ENCODE measurements at regions not wholly inside any gene's neighbourhood (a gene's known extent, or its start where the extent isn't known, plus 50 kb on each side); places are given as distances from the start of the nearest gene placed in this dataset.

DNA sequence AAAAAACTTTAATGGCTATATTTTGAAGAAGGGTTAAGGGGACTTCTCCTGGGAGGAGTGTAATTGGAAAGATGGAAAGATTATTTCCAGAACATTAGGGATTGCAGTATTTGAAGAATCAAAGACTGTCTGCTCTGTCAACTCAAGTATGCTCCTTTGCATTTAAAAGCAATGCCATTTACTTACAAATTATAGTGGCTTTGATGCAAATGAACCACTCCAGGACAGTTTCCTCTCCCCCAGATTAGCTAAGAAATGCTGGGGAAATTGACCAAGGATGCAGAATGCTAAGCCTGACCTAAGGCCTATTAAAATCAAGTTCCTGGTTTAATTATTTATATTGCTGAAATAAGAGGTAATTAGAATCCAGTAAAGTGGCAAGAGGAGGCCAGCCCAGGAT is 110.5 kb upstream of the CAMK1G start:
- peaks cover 5% of the 10 kb centered on the region for H3K4me1 ChIP-seq (ENCODE audit: control insufficient read depth, low read depth, low read length)
- no peak overlapping the region for H3K9ac ChIP-seq (ENCODE audit: low read length)
- H3K27ac ChIP-seq (ENCODE audit: low read length): no peak overlapping the region
- no peaks in the 10 kb centered on the region for H3K36me3 ChIP-seq (ENCODE audit: control insufficient read depth, low read depth, low read length)
- H3K4me3 ChIP-seq (ENCODE audit: low read length): no peak overlapping the region
- H3K27me3 ChIP-seq (ENCODE audit: control insufficient read depth, insufficient read depth, low read length): no peaks in the 10 kb centered on the region
- peaks cover 23% of the 10 kb centered on the region for H3K9me3 ChIP-seq (ENCODE audit: control insufficient read depth, low read depth, low read length)

DNA sequence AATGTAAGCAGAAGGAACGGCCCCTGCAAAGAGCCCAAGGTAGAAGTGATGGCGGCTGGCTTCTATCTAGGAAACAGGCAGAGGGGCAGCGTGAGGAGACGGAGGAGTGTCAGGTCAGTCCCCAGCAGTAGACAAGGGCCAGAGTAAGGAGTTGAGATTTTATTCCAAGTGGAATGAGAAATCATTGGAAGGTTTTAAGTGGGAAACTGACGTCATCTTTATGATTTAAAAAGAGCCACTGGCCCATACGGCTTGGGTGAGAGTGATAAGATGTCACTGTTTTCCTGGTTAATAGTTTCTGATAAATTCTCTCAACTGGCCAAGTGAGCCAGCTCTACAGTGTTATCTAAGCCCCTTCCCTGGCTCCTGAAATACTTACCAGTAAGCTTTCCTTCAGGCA is 103.2 kb upstream of the CAMK1G start:
- Histone ChIP-seq H3K27ac (ENCODE audit: low read length) (no peak overlapping the region), H3K4me1 (ENCODE audit: control insufficient read depth, low read depth, low read length) (no peaks in the 10 kb centered on the region)

DNA sequence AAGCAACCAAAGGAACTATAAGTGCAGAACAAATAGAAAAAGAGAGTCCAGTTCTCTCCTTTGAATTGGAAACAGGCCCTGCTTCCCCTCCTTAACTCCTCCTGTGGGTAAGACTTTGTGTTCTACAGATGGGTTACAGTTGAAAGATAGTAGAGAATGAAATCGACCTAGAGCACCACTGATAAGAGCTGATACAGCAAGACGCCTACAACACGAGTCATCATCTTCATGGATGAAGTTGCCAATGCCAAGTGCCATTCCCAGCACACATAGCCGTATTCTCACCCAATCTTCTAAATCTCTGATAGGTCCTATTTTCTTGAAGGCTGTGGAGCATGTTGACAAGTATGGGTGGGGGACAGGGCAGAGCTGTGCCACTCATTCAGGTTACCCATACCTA is 99.8 kb upstream of the CAMK1G start:
- Histone ChIP-seq H3K36me3 (ENCODE audit: control insufficient read depth, low read depth, low read length) (no peaks in the 10 kb centered on the region), H3K4me3 (ENCODE audit: low read length) (no peak overlapping the region), H3K9ac (ENCODE audit: low read length) (no peak overlapping the region), H3K4me1 (ENCODE audit: control insufficient read depth, low read depth, low read length) (no peaks in the 10 kb centered on the region), H3K9me3 (ENCODE audit: control insufficient read depth, low read depth, low read length) (no peaks in the 10 kb centered on the region), H3K27ac (ENCODE audit: low read length) (no peak overlapping the region), H3K27me3 (ENCODE audit: control insufficient read depth, insufficient read depth, low read length) (no peaks in the 10 kb centered on the region)

More for the DNA sequence above, 103.2 kb upstream of the CAMK1G start:
- no peak overlapping the region for H3K9ac ChIP-seq (ENCODE audit: low read length)
- H3K27me3 ChIP-seq (ENCODE audit: control insufficient read depth, insufficient read depth, low read length): no peaks in the 10 kb centered on the region
- H3K9me3 ChIP-seq (ENCODE audit: control insufficient read depth, low read depth, low read length): no peaks in the 10 kb centered on the region
- H3K4me3 ChIP-seq (ENCODE audit: low read length): no peak overlapping the region
- no peaks in the 10 kb centered on the region for H3K36me3 ChIP-seq (ENCODE audit: control insufficient read depth, low read depth, low read length)

GRCh38 chr1:209484429-209484828 is 99.1 kb upstream of the CAMK1G start:
- Histone ChIP-seq H3K4me3 (ENCODE audit: low read length) (no peak overlapping the region), H3K27me3 (ENCODE audit: control insufficient read depth, insufficient read depth, low read length) (no peaks in the 10 kb centered on the region), H3K36me3 (ENCODE audit: control insufficient read depth, low read depth, low read length) (no peaks in the 10 kb centered on the region), H3K4me1 (ENCODE audit: control insufficient read depth, low read depth, low read length) (no peaks in the 10 kb centered on the region), H3K27ac (ENCODE audit: low read length) (no peak overlapping the region), H3K9me3 (ENCODE audit: control insufficient read depth, low read depth, low read length) (no peaks in the 10 kb centered on the region), H3K9ac (ENCODE audit: low read length) (no peak overlapping the region)

GRCh38 chr1:209485167-209485566 is 98.3 kb upstream of the CAMK1G start:
- no peaks in the 10 kb centered on the region for H3K27me3 ChIP-seq (ENCODE audit: control insufficient read depth, insufficient read depth, low read length)
- no peak overlapping the region for H3K9ac ChIP-seq (ENCODE audit: low read length)
- peaks cover 4% of the 10 kb centered on the region for H3K4me1 ChIP-seq (ENCODE audit: control insufficient read depth, low read depth, low read length)
- no peaks in the 10 kb centered on the region for H3K36me3 ChIP-seq (ENCODE audit: control insufficient read depth, low read depth, low read length)
- no peak overlapping the region for H3K27ac ChIP-seq (ENCODE audit: low read length)
- H3K4me3 ChIP-seq (ENCODE audit: low read length): no peak overlapping the region
- H3K9me3 ChIP-seq (ENCODE audit: control insufficient read depth, low read depth, low read length): no peaks in the 10 kb centered on the region

GRCh38 chr1:209485751-209486150 is 97.8 kb upstream of the CAMK1G start:
- H3K27me3 ChIP-seq (ENCODE audit: control insufficient read depth, insufficient read depth, low read length): no peaks in the 10 kb centered on the region
- H3K9me3 ChIP-seq (ENCODE audit: control insufficient read depth, low read depth, low read length): no peaks in the 10 kb centered on the region
- H3K27ac ChIP-seq (ENCODE audit: low read length): no peak overlapping the region
- H3K4me1 ChIP-seq (ENCODE audit: control insufficient read depth, low read depth, low read length): peaks cover 6% of the 10 kb centered on the region
- H3K36me3 ChIP-seq (ENCODE audit: control insufficient read depth, low read depth, low read length): no peaks in the 10 kb centered on the region
- H3K9ac ChIP-seq (ENCODE audit: low read length): no peak overlapping the region
- no peak overlapping the region for H3K4me3 ChIP-seq (ENCODE audit: low read length)

GRCh38 chr1:209486861-209487593 is 96.5 kb upstream of the CAMK1G start:
- Histone ChIP-seq H3K27ac (ENCODE audit: low read length) (no peak overlapping the region), H3K9me3 (ENCODE audit: control insufficient read depth, low read depth, low read length) (no peaks in the 10 kb centered on the region), H3K27me3 (ENCODE audit: control insufficient read depth, insufficient read depth, low read length) (no peaks in the 10 kb centered on the region), H3K4me1 (ENCODE audit: control insufficient read depth, low read depth, low read length) (peaks cover 6% of the 10 kb centered on the region), H3K36me3 (ENCODE audit: control insufficient read depth, low read depth, low read length) (no peaks in the 10 kb centered on the region), H3K4me3 (ENCODE audit: low read length) (no peak overlapping the region), H3K9ac (ENCODE audit: low read length) (no peak overlapping the region)

- Histone ChIP-seq H3K9ac (ENCODE audit: low read length) (no peak overlapping the region), H3K9me3 (ENCODE audit: control insufficient read depth, low read depth, low read length) (no peaks in the 10 kb centered on the region), H3K27ac (ENCODE audit: low read length) (no peak overlapping the region), H3K4me1 (ENCODE audit: control insufficient read depth, low read depth, low read length) (peaks cover 6% of the 10 kb centered on the region), H3K36me3 (ENCODE audit: control insufficient read depth, low read depth, low read length) (no peaks in the 10 kb centered on the region), H3K4me3 (ENCODE audit: low read length) (no peak overlapping the region), H3K27me3 (ENCODE audit: control insufficient read depth, insufficient read depth, low read length) (no peaks in the 10 kb centered on the region)
Observed at GRCh38 chr1:209490013-209490412, 93.5 kb upstream of the CAMK1G start.

DNA sequence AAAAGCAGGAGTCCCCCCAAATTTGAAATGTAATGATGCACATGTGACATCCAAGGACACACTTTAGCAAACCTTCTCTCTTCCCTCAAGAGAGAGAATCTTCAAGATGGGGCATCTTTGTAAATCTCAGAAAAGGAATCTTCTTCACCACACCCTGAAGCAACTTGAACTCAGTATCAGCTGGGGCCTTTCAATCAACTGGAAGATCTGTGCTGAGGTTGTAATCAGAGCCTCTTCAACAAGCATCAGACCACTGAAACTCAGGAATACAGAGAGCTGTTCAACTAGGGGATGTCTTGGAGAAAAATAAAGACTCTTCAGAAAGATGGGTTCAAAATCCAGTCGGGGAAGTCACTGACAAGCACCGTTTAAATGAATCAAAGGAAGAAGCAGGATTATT is 92.5 kb upstream of the CAMK1G start:
- Histone ChIP-seq H3K36me3 (ENCODE audit: control insufficient read depth, low read depth, low read length) (no peaks in the 10 kb centered on the region), H3K9me3 (ENCODE audit: control insufficient read depth, low read depth, low read length) (peaks cover 8% of the 10 kb centered on the region), H3K9ac (ENCODE audit: low read length) (no peak overlapping the region), H3K4me3 (ENCODE audit: low read length) (no peak overlapping the region), H3K27me3 (ENCODE audit: control insufficient read depth, insufficient read depth, low read length) (no peaks in the 10 kb centered on the region), H3K27ac (ENCODE audit: low read length) (no peak overlapping the region), H3K4me1 (ENCODE audit: control insufficient read depth, low read depth, low read length) (peaks cover 6% of the 10 kb centered on the region)

DNA sequence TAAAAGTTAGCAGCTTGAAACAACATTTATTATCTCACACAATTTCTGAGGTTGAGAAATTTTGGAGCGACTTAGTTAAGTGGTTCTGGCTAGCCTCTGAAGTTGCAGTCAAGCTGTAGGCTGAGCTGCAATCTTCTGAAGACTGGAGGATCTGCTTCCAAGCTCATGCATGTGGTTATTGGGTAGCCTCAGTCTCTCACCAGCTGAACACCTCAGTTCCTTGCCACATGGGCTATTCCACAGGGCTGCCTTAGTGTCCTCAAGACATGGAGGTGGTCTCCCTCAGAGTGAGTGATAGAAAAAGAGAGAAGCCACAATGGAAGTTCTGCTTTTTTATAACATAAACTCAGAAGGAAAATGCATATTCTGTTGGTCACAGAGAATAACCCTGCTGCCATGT is 92.0 kb upstream of the CAMK1G start:
- H3K9me3 ChIP-seq (ENCODE audit: control insufficient read depth, low read depth, low read length): peaks cover 8% of the 10 kb centered on the region
- no peak overlapping the region for H3K4me3 ChIP-seq (ENCODE audit: low read length)
- H3K9ac ChIP-seq (ENCODE audit: low read length): no peak overlapping the region
- no peaks in the 10 kb centered on the region for H3K36me3 ChIP-seq (ENCODE audit: control insufficient read depth, low read depth, low read length)
- H3K4me1 ChIP-seq (ENCODE audit: control insufficient read depth, low read depth, low read length): peaks cover 6% of the 10 kb centered on the region
- no peak overlapping the region for H3K27ac ChIP-seq (ENCODE audit: low read length)
- no peaks in the 10 kb centered on the region for H3K27me3 ChIP-seq (ENCODE audit: control insufficient read depth, insufficient read depth, low read length)

DNA sequence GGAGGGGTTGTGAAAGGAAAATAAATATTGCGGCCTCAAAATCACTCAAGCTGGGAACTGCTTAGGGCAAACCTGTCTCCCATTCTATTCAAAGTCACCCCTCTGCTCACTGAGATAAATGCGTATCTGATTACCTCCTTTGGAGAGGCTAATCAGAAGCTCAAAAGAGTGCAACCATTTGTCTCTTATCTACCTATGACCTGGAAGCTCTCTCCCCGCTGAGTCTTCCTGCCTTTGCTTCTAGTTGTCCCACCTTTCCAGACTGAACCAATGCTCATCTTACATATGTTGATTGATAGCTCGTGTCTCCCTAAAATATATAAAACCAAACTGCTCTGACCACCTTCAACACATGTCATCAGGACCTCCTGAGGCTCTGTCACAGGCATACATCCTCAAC is 91.6 kb upstream of the CAMK1G start:
- Histone ChIP-seq H3K4me1 (ENCODE audit: control insufficient read depth, low read depth, low read length) (peaks cover 6% of the 10 kb centered on the region), H3K27me3 (ENCODE audit: control insufficient read depth, insufficient read depth, low read length) (no peaks in the 10 kb centered on the region)

GRCh38 chr1:209493559-209493958 is 90.0 kb upstream of the CAMK1G start:
- no peak overlapping the region for H3K27ac ChIP-seq (ENCODE audit: low read length)
- peaks cover 8% of the 10 kb centered on the region for H3K9me3 ChIP-seq (ENCODE audit: control insufficient read depth, low read depth, low read length)
- no peak overlapping the region for H3K9ac ChIP-seq (ENCODE audit: low read length)
- H3K27me3 ChIP-seq (ENCODE audit: control insufficient read depth, insufficient read depth, low read length): no peaks in the 10 kb centered on the region
- no peak overlapping the region for H3K4me3 ChIP-seq (ENCODE audit: low read length)
- peaks cover 6% of the 10 kb centered on the region for H3K4me1 ChIP-seq (ENCODE audit: control insufficient read depth, low read depth, low read length)
- no peaks in the 10 kb centered on the region for H3K36me3 ChIP-seq (ENCODE audit: control insufficient read depth, low read depth, low read length)

More for the DNA sequence above, 91.6 kb upstream of the CAMK1G start:
- no peak overlapping the region for H3K9ac ChIP-seq (ENCODE audit: low read length)
- H3K36me3 ChIP-seq (ENCODE audit: control insufficient read depth, low read depth, low read length): no peaks in the 10 kb centered on the region
- H3K9me3 ChIP-seq (ENCODE audit: control insufficient read depth, low read depth, low read length): peaks cover 8% of the 10 kb centered on the region
- H3K27ac ChIP-seq (ENCODE audit: low read length): no peak overlapping the region
- no peak overlapping the region for H3K4me3 ChIP-seq (ENCODE audit: low read length)

Measured in iPS-18a (cell line).